Fibroblast of skin of right biceps (primary cell): ENCODE measurements at regions not wholly inside any gene's neighbourhood (a gene's known extent, or its start where the extent isn't known, plus 50 kb on each side); places are given as distances from the start of the nearest gene placed in this dataset.

ENCODE experiments used
- DNase-seq: peaks from one replicate; pipeline ENCODE4 v3.0.0-alpha.2; 2013

- no peak for DNase-seq
Observed at GRCh38 chr15:35871812-35872211, 325.8 kb upstream of the DPH6 start.

- no peak for DNase-seq
Observed at GRCh38 chr15:35872577-35872976, 326.6 kb upstream of the DPH6 start.

- DNase-seq: peak; percentile 89
Observed at GRCh38 chr15:35874260-35874905, 328.4 kb upstream of the DPH6 start.

GRCh38 chr15:35876762-35877161, 330.8 kb upstream of the DPH6 start:
- DNase-seq: no peak

- no peak for DNase-seq
Observed at GRCh38 chr15:35880896-35881295, 334.9 kb upstream of the DPH6 start.

- no peak for DNase-seq
Observed at GRCh38 chr15:35885870-35886269, 339.9 kb upstream of the DPH6 start.

GRCh38 chr15:35886765-35887164, 340.8 kb upstream of the DPH6 start:
- peak; percentile 67 for DNase-seq

GRCh38 chr15:35888815-35889214, 342.9 kb upstream of the DPH6 start:
- no peak for DNase-seq

- DNase-seq: no peak
Observed at GRCh38 chr15:35907511-35907910, 361.5 kb upstream of the DPH6 start.

GRCh38 chr15:35909414-35909813, 363.4 kb upstream of the DPH6 start:
- no peak for DNase-seq

GRCh38 chr15:35910227-35910626, 364.3 kb upstream of the DPH6 start:
- DNase-seq: no peak

GRCh38 chr15:35911052-35911777, 365.2 kb upstream of the DPH6 start:
- DNase-seq: no peak

GRCh38 chr15:35912196-35912595, 366.2 kb upstream of the DPH6 start:
- peak; percentile 12 for DNase-seq

- no peak for DNase-seq
Observed at GRCh38 chr15:35914573-35914972, 368.6 kb upstream of the DPH6 start.

GRCh38 chr15:35921046-35921445, 375.1 kb upstream of the DPH6 start:
- DNase-seq: no peak

GRCh38 chr15:35925275-35926006, 379.5 kb upstream of the DPH6 start:
- peak; percentile 9 for DNase-seq

GRCh38 chr15:35926007-35926380, 380.0 kb upstream of the DPH6 start:
- DNase-seq: peak; percentile 46

- DNase-seq: no peak
Observed at GRCh38 chr15:35928847-35929246, 382.9 kb upstream of the DPH6 start.

GRCh38 chr15:35929740-35930444, 383.9 kb upstream of the DPH6 start:
- no peak for DNase-seq

GRCh38 chr15:35931799-35932341, 385.9 kb upstream of the DPH6 start:
- no peak for DNase-seq

GRCh38 chr15:35932531-35932930, 386.6 kb upstream of the DPH6 start:
- peak; percentile 51 for DNase-seq

GRCh38 chr15:35933531-35933930, 387.6 kb upstream of the DPH6 start:
- no peak for DNase-seq
